GM12891 (cell line): ENCODE measurements at regions not wholly inside any gene's neighbourhood (a gene's known extent, or its start where the extent isn't known, plus 50 kb on each side); places are given as distances from the start of the nearest gene placed in this dataset.

Experiments used
- POLR2A ChIP-seq: IDR thresholded peaks from 2 replicates; pipeline ENCODE4 v1.6.1; 2011; ENCODE audit warnings: low read depth, low read length, control low read depth
- POLR2AphosphoS5 ChIP-seq: IDR thresholded peaks from 2 replicates; pipeline ENCODE4 v1.6.1; 2011; ENCODE audit warnings: low read depth, low read length, control low read depth
- TAF1 ChIP-seq: IDR thresholded peaks from 2 replicates; pipeline ENCODE4 v1.6.1; 2011; ENCODE audit warnings: low read depth, low read length, control low read depth

- no peak for TF ChIP-seq POLR2AphosphoS5
- no peak for TF ChIP-seq TAF1
- TF ChIP-seq POLR2A, result no peak
Measured at GRCh38 chr17:79366988-79367571, 243.8 kb downstream of the RBFOX3 start.
